Tibial nerve (tissue), 3 donors: ENCODE measurements at regions not wholly inside any gene's neighbourhood (a gene's known extent, or its start where the extent isn't known, plus 50 kb on each side); places are given as distances from the start of the nearest gene placed in this dataset.

Source experiments
- CTCF ChIP-seq, 5 experiments: fragments of 200-600 bp in 3 of 5; fragments of 450-650 bp in 2 of 5; sonication (generic) in 3 of 5; IDR thresholded peaks; one replicate each; pipeline ENCODE4 v1.5.1; 2016 to 2019; ENCODE audit warnings: antibody characterized with exemption in 5 of 5, mild to moderate bottlenecking in 3 of 5, moderate library complexity in 2 of 5
- POLR2A ChIP-seq, 2 donors: fragments of 450-650 bp; IDR thresholded peaks; one replicate each; pipeline ENCODE4 v1.6.1; 2017; ENCODE audit warnings: antibody characterized with exemption in 2 of 2, mild to moderate bottlenecking in 2 of 2, moderate library complexity in 2 of 2

GRCh38 chr17:77375108-77375916, 234.5 kb downstream of the SEC14L1 start:
- TF ChIP-seq CTCF (IDR thresholded peaks at IDR 0.05) (no peak), POLR2A (IDR thresholded peaks at IDR 0.05) (no peak)
